DOHH2 (cell line): ENCODE measurements at regions not wholly inside any gene's neighbourhood (a gene's known extent, or its start where the extent isn't known, plus 50 kb on each side); places are given as distances from the start of the nearest gene placed in this dataset.

Experiments used
- H3F3A ChIP-seq: fragments of 200-600 bp; sonication (generic), shearing (Covaris generic); 2 replicates; pipeline ENCODE4 v1.6.0; 2016; ENCODE audit warnings: antibody characterized with exemption, mild to moderate bottlenecking; ENCODE audit not compliant: control insufficient read depth, insufficient read depth
- H3K27ac ChIP-seq: fragments of 200-600 bp; sonication (generic); 2 replicates; pipeline ENCODE4 v1.5.1; 2014; ENCODE audit warnings: low read depth, mild to moderate bottlenecking, low read length, moderate library complexity
- H3K27me3 ChIP-seq: fragments of 200-600 bp; sonication (generic); 2 replicates; pipeline ENCODE4 v1.6.1; 2014; ENCODE audit warnings: mild to moderate bottlenecking, low read length, mixed read lengths; ENCODE audit not compliant: control insufficient read depth
- H3K36me3 ChIP-seq: fragments of 200-600 bp; sonication (generic); 2 replicates; pipeline ENCODE4 v1.6.1; 2014; ENCODE audit warnings: mild to moderate bottlenecking, low read length, moderate library complexity, mixed read lengths; ENCODE audit not compliant: control insufficient read depth
- H3K4me1 ChIP-seq: fragments of 200-600 bp; sonication (generic); 2 replicates; pipeline ENCODE4 v1.6.1; 2014; ENCODE audit warnings: mild to moderate bottlenecking, low read length, mixed read lengths; ENCODE audit not compliant: control insufficient read depth
- H3K4me2 ChIP-seq: fragments of 200-600 bp; sonication (generic); 2 replicates; pipeline ENCODE4 v1.6.0; 2014; ENCODE audit warnings: mild to moderate bottlenecking, low read length, moderate library complexity
- H3K4me3 ChIP-seq: fragments of 200-600 bp; sonication (generic); 2 replicates; pipeline ENCODE4 v1.5.1; 2014; ENCODE audit warnings: mild to moderate bottlenecking, low read length, mixed read lengths
- H3K79me2 ChIP-seq: fragments of 200-600 bp; sonication (generic); 2 replicates; pipeline ENCODE4 v1.6.1; 2014; ENCODE audit warnings: mild to moderate bottlenecking, low read length, mixed read lengths; ENCODE audit not compliant: control insufficient read depth
- H3K9me2 ChIP-seq: fragments of 200-600 bp; sonication (generic); replicated peaks from 2 replicates; pipeline ENCODE4 v1.6.1; 2014; ENCODE audit warnings: mild to moderate bottlenecking, low read length, mixed read lengths; ENCODE audit not compliant: control insufficient read depth
- H3K9me3 ChIP-seq: fragments of 200-600 bp; sonication (generic); 2 replicates; pipeline ENCODE4 v1.6.1; 2014; ENCODE audit warnings: antibody characterized with exemption, low read length, mixed read lengths; ENCODE audit not compliant: control insufficient read depth, insufficient read depth
- H4K20me1 ChIP-seq: fragments of 200-600 bp; sonication (generic); 2 replicates; pipeline ENCODE4 v1.6.0; 2014; ENCODE audit warnings: low read depth, mild to moderate bottlenecking, antibody characterized with exemption, low read length, moderate library complexity; ENCODE audit not compliant: control insufficient read depth, insufficient read depth
- EZH2phosphoT487 ChIP-seq: fragments of 200-600 bp; sonication (generic); IDR thresholded peaks from 2 replicates; pipeline ENCODE4 v1.6.1; 2017; ENCODE audit warnings: borderline replicate concordance, mild to moderate bottlenecking, antibody characterized with exemption, low read length, moderate library complexity, mixed read lengths
- TF ChIP-seq, protein P1 (sequence below): fragments of 200-600 bp; sonication (generic); IDR thresholded peaks from one replicate; pipeline ENCODE4 v1.5.1; 2014; ENCODE audit warnings: antibody characterized with exemption, mild to moderate bottlenecking, low read depth, low read length; ENCODE audit not compliant: poor library complexity, severe bottlenecking

GRCh38 chr13:106961651-106962050, 393.7 kb upstream of the ARGLU1 start:
- Histone ChIP-seq H4K20me1 (no peaks in the 10 kb centered on the region), H3F3A (no peaks in the 10 kb centered on the region), H3K79me2 (no peaks in the 10 kb centered on the region), H3K9me2 (no peaks in the 10 kb centered on the region; the same call in 1 of the 2 replicates), H3K27me3 (no peaks in the 10 kb centered on the region), H3K27ac (no peak overlapping the region), H3K4me3 (no peak overlapping the region), H3K36me3 (no peaks in the 10 kb centered on the region), H3K9me3 (no peaks in the 10 kb centered on the region), H3K4me2 (no peak overlapping the region), H3K4me1 (peaks cover 9% of the 10 kb centered on the region)
- TF ChIP-seq EZH2phosphoT487 = no peak
- TF ChIP-seq, protein P1, sequence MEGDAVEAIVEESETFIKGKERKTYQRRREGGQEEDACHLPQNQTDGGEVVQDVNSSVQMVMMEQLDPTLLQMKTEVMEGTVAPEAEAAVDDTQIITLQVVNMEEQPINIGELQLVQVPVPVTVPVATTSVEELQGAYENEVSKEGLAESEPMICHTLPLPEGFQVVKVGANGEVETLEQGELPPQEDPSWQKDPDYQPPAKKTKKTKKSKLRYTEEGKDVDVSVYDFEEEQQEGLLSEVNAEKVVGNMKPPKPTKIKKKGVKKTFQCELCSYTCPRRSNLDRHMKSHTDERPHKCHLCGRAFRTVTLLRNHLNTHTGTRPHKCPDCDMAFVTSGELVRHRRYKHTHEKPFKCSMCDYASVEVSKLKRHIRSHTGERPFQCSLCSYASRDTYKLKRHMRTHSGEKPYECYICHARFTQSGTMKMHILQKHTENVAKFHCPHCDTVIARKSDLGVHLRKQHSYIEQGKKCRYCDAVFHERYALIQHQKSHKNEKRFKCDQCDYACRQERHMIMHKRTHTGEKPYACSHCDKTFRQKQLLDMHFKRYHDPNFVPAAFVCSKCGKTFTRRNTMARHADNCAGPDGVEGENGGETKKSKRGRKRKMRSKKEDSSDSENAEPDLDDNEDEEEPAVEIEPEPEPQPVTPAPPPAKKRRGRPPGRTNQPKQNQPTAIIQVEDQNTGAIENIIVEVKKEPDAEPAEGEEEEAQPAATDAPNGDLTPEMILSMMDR = no peak

- no peaks in the 10 kb centered on the region for H3K27me3 ChIP-seq
- peaks cover 9% of the 10 kb centered on the region for H3K4me1 ChIP-seq
These were observed 393.3 kb upstream of the ARGLU1 start for GRCh38 chr13:106961216-106961615.

GRCh38 chr13:106958621-106959048, 390.7 kb upstream of the ARGLU1 start:
- no peaks in the 10 kb centered on the region for H3K79me2 ChIP-seq
- H3K9me2 ChIP-seq = no peaks in the 10 kb centered on the region; the same call in 1 of the 2 replicates
- H3K4me2 ChIP-seq = no peak overlapping the region
- TF ChIP-seq, protein P1 = no peak
- no peak for TF ChIP-seq EZH2phosphoT487
- H4K20me1 ChIP-seq = no peaks in the 10 kb centered on the region
- no peak overlapping the region for H3K4me3 ChIP-seq
- H3K27me3 ChIP-seq = no peaks in the 10 kb centered on the region
- no peaks in the 10 kb centered on the region for H3K36me3 ChIP-seq
- peaks cover 9% of the 10 kb centered on the region for H3K4me1 ChIP-seq
- no peaks in the 10 kb centered on the region for H3F3A ChIP-seq
- no peaks in the 10 kb centered on the region for H3K9me3 ChIP-seq
- no peak overlapping the region for H3K27ac ChIP-seq

More at GRCh38 chr13:106961216-106961615, 393.3 kb upstream of the ARGLU1 start:
- TF ChIP-seq, protein P1 = no peak
- no peak for TF ChIP-seq EZH2phosphoT487
- H3K27ac ChIP-seq = no peak overlapping the region
- no peaks in the 10 kb centered on the region for H3K36me3 ChIP-seq
- no peaks in the 10 kb centered on the region for H3K79me2 ChIP-seq
- no peak overlapping the region for H3K4me2 ChIP-seq
- H3K9me3 ChIP-seq = no peaks in the 10 kb centered on the region
- no peak overlapping the region for H3K4me3 ChIP-seq
- no peaks in the 10 kb centered on the region for H4K20me1 ChIP-seq
- no peaks in the 10 kb centered on the region for H3F3A ChIP-seq
- H3K9me2 ChIP-seq = no peaks in the 10 kb centered on the region; the same call in 1 of the 2 replicates

- H4K20me1 ChIP-seq = no peaks in the 10 kb centered on the region
- no peaks in the 10 kb centered on the region for H3K9me2 ChIP-seq
- no peaks in the 10 kb centered on the region for H3K27me3 ChIP-seq
- H3K36me3 ChIP-seq = no peaks in the 10 kb centered on the region
- H3K27ac ChIP-seq = peak overlapping the region; percentile 64
- no peak for TF ChIP-seq EZH2phosphoT487
- TF ChIP-seq, protein P1 = no peak
- H3F3A ChIP-seq = no peaks in the 10 kb centered on the region
- H3K9me3 ChIP-seq = no peaks in the 10 kb centered on the region
- no peaks in the 10 kb centered on the region for H3K79me2 ChIP-seq
- peak overlapping the region; percentile 44; the same call in 1 of the 2 replicates for H3K4me3 ChIP-seq
- H3K4me1 ChIP-seq = peaks cover 29% of the 10 kb centered on the region
- H3K4me2 ChIP-seq = peak overlapping the region; percentile 51
These were observed 374.6 kb upstream of the ARGLU1 start for GRCh38 chr13:106942563-106942962.
